DOHH2 (cell line): ENCODE measurements at regions not wholly inside any gene's neighbourhood (a gene's known extent, or its start where the extent isn't known, plus 50 kb on each side); places are given as distances from the start of the nearest gene placed in this dataset.

Experiments used
- EZH2phosphoT487 ChIP-seq: fragments of 200-600 bp; sonication (generic); IDR thresholded peaks from 2 replicates; pipeline ENCODE4 v1.6.1; 2017; ENCODE audit warnings: borderline replicate concordance, mild to moderate bottlenecking, antibody characterized with exemption, low read length, moderate library complexity, mixed read lengths
- TF ChIP-seq, protein P1 (sequence below): fragments of 200-600 bp; sonication (generic); IDR thresholded peaks from one replicate; pipeline ENCODE4 v1.5.1; 2014; ENCODE audit warnings: antibody characterized with exemption, mild to moderate bottlenecking, low read depth, low read length; ENCODE audit not compliant: poor library complexity, severe bottlenecking

DNA sequence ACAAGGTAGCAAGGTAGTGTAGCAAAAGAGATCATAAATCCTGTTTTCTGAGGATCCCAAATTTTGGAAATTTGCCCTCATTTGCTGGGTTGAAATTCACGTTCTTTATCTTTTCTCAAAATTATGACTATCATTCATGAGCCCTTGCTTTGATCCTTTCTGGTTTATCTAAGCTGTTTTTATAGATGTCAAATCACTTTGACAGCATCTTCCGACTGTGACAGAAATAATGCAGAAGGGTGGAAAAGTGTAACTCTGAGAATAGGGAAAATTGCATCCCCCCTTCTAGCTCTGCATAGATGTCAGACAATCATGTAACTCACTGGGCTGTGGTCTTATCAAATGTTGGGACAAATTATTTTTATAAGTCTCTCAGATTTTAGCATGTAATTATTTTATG is 550.1 kb downstream of the OMA1 start:
- TF ChIP-seq, protein P1, sequence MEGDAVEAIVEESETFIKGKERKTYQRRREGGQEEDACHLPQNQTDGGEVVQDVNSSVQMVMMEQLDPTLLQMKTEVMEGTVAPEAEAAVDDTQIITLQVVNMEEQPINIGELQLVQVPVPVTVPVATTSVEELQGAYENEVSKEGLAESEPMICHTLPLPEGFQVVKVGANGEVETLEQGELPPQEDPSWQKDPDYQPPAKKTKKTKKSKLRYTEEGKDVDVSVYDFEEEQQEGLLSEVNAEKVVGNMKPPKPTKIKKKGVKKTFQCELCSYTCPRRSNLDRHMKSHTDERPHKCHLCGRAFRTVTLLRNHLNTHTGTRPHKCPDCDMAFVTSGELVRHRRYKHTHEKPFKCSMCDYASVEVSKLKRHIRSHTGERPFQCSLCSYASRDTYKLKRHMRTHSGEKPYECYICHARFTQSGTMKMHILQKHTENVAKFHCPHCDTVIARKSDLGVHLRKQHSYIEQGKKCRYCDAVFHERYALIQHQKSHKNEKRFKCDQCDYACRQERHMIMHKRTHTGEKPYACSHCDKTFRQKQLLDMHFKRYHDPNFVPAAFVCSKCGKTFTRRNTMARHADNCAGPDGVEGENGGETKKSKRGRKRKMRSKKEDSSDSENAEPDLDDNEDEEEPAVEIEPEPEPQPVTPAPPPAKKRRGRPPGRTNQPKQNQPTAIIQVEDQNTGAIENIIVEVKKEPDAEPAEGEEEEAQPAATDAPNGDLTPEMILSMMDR, result no peak
- TF ChIP-seq EZH2phosphoT487, result no peak
